D721Med (cell line): ENCODE measurements at regions not wholly inside any gene's neighbourhood (a gene's known extent, or its start where the extent isn't known, plus 50 kb on each side); places are given as distances from the start of the nearest gene placed in this dataset.
"Not testable (repeated sequence)": the region's sequence is repeated elsewhere in the genome, so short reads cannot be mapped to it uniquely, and the experiment has no call there.

Experiments
- DNase-seq: peaks from one replicate; pipeline ENCODE4 v3.0.0; 2011; ENCODE audit warnings: low spot score; ENCODE audit not compliant: insufficient read length
- FAIRE-seq: peaks from 2 replicates; lab custom pipeline; 2011; peaks lifted over from hg19 to GRCh38; lab: Jason Lieb, UNC

DNA sequence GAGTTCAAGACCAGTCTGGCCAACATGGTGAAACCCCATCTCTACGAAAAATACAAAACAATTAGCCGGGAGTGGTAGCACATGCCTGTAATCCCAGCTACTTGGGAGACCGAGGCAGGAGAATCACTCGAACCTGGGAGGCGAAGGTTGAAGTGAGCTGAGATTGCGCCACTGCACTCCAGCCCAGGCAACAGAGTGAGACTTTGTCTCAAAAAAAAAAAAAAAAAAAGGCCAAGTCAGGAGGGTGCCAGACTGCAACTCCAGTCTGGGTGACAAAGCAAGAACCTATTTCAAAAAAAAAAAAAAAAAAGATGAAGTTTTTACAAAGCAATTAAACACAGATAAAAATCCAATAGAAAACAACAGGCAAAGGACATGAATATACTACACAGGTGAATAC lies 59.1 kb upstream of the NOTCH2NLA start:
- not testable (repeated sequence) for FAIRE-seq, DNase-seq

DNA sequence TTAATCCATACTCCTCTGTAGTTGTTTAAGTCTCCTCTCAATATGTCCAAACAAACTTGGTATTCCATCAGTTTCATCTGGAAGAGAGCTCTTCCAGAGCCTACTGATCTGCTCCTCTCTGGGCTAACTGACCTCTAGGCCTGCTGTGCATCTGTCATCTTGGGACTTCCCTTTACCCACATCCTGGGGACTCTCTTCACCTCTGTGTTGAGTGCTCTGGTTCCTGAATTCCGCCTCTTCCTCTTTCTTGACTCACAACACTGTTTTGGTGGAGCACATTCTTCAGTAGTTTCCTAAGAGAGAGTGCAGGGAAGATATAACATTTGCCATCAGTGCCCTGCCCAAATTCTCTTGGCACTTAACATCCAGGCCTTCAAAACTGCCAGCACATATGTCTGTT lies 55.9 kb upstream of the NOTCH2NLA start:
- not testable (repeated sequence) for FAIRE-seq, DNase-seq

DNA sequence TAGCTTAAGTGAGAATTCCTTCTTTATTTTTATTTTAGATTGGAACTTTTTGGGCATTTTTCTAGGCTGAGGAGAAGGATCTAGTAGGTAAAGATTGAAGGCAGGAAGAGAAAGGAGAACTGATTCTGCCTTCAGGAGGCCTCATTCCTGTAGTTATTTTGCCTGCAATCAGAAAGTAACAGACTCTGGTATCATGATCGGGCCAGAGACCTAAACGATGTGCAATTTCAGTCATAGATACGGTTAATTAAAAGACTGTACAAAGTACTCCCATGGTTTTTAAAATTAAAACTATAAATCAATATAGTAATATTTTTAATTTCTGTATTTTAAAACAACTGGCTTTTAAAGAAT lies 54.7 kb upstream of the NOTCH2NLA start:
- DNase-seq, FAIRE-seq: not testable (repeated sequence)

DNA sequence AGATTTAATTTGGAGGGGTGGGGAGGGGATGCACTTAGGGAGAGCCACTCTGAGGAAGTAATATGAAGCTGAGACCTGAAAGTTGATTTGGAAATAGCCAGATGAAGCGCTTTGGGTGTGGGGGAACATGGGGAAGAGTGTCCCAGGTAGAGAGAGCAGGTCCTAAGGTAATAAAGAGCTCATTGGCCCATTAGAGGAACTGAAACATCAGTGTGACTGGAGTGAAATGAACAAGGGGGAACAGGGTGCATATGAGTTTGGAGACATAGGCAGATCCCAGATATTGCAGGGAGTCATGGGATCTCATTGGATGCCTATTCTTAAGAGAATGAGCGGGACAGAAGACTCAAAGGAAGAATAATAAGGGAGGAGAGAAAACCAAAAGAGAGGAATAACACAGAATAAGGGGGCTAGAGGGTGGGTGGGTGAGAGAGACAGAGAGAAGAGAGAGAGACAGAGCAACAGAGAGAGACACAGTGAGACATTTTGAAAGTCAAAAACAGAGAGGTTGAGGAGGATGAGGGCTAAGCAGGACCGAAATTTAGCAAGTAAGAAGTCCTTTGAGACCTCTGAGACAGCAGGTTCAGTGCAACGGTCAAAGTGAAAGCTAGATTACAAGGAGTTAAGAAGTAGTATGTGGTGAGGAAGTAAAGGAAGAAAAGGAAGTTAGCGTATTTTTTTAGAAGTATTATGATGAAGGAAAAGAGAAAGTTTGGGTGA lies 54.1 kb upstream of the NOTCH2NLA start:
- not testable (repeated sequence) for DNase-seq, FAIRE-seq

DNA sequence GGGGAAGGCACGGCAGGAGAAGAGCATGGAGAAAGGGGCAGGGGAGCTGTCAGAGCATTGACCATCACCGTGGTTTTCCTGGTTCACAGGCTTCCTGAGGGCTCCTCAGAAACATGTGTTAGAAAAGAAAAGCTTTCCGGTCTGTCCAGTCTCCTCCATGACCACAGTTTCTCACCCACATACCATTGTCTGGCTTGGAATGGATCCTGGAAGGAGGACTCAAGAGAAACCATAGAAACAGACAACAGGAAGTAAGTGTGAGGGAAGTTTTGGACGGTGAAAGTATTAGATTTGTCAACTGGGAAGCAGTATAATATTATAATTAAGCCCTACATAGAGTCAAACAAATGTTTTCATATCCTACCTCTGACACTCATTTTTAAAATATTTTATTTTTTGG lies 52.7 kb upstream of the NOTCH2NLA start:
- not testable (repeated sequence) for FAIRE-seq

DNA sequence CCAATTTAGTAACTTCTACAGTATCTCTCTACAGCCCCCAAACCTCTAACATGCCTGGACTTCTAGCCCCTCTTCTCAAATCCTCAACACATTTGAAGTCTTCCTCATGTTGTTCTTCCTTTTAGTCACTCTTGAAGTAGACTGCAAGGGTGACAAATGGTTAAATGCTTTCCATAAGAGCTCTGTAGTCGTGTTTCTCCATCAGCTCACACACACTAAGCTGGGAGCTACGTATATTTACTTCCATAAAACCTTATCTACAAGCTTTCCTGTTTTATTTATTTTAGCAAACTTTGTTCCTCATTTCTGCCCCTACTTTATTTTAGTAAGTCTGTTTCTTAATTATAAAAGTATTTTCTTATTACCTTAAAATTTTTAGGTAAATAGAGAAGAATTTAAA lies 49.9 kb upstream of the NOTCH2NLA start:
- FAIRE-seq, result not testable (repeated sequence)

More for the DNA sequence above, 52.7 kb upstream of the NOTCH2NLA start:
- not testable (repeated sequence) for DNase-seq

More for the DNA sequence above, 49.9 kb upstream of the NOTCH2NLA start:
- DNase-seq, result not testable (repeated sequence)
